ENCODE measurements at regions not wholly inside any gene's neighbourhood (a gene's known extent, or its start where the extent isn't known, plus 50 kb on each side); places are given as distances from the start of the nearest gene placed in this dataset.

GRCh38 chr14:36027354-36027753 is 149.2 kb downstream of the PTCSC3 start:
- TF ChIP-seq CTCF (IDR thresholded peaks at IDR 0.05) (no peak), POLR2A (IDR thresholded peaks at IDR 0.05) (no peak)

All from heart left ventricle (tissue), 13 donors.